COR-L47 (cell line): ENCODE measurements at regions not wholly inside any gene's neighbourhood (a gene's known extent, or its start where the extent isn't known, plus 50 kb on each side); places are given as distances from the start of the nearest gene placed in this dataset.
"Not testable (repeated sequence)": the region's sequence is repeated elsewhere in the genome, so short reads cannot be mapped to it uniquely, and the experiment has no call there.

Experiments
- DNase-seq: peaks from one replicate; lab custom pipeline; 2025; lab: John Stamatoyannopoulos, UW

DNA sequence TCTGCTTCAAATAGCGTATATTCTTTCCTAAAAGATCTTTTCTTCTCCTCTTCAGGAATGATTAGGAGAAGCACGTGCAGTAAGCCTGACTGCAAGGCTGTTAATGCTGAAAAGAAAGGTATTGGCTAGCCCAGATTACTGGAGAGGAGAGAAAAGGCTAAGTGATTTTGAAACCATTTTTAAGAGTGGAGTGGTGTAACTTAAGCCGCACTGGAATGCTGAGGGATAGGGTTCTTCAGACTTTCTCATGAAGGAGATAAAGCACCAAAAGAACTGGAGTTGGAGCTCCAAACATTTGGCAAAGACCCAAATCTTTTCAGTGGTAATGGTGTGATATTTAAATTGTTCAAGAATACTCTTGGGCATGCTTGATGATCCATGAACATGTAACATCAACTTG is 388.3 kb downstream of the COG6 start:
- DNase-seq = no peak

DNA sequence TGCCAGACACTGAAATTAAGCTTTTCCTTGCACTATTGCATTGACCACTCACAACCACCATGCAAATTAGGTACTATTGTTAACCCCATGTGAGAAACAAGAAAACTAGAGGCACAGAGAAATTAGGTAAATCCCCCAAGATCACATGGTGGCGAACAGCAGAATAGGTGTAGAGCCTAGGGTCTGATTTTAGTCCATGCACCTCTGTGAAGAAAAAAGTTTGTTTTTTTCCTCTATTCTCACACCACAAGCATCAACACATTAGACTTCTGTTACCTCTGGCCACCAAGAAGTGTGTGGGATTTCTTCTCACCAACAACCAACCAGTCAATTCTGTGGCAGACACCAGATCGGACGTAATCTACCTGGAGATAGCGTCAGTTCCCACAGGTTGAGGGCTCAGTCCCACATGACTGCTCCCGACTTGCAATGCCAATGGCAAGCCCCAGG is 391.9 kb downstream of the COG6 start:
- DNase-seq = no peak

DNA sequence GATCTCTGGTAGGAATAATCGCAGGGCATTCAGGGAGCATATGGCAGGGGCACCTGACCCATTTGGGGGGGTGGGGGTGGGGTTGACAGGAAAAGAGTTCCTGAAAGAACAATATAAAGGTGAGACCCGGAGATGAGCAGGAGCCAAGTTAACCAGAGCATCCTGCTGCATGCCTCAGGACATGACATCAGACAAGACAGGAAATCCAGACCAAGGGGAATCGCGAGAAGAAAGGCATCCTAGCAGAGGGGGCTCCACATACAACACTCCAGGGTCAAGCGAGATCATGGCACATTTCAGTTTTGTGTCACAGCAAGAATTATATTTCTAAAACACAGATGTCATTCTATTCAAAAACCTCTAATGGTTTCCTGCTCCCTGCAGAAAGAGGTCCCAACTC is 393.1 kb downstream of the COG6 start:
- no peak for DNase-seq

DNA sequence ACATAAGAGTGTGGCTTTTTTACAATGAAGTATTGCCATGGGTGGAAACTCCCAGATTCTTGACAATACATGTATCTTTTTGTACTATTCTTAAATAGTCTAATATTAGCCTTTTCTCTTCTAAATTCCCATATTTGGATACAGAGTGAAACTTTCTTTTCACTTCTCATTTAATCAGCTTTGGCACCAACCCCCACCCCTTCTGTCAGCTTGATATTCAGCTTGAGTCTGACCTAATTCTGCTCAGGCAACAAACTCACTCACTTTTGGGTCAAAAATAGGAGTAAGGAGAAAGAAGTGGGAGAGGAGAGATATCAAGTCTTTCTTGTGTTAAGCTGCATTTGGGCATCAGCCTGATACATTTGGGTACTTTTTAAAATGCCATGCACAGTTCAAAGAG is 397.5 kb downstream of the COG6 start:
- DNase-seq = no peak

DNA sequence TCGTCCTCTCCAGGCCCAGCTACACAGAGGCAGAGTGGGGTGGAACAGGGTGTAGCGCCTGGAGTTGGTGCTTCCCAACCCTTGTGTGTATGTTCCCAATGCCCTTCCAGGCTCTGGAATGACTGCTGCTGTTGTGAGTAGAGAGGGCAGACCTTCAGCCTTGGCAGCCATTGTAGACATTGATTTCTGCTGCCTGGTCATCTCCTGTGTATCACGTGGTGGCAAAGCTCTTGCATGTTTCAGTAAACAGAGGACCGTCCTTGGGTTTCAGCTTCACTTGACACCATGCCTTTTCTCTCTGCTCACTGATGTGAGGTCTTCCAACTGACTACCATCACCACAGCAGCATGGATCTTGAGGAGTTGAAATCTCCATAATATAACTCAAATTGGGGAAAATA is 397.9 kb downstream of the COG6 start:
- no peak for DNase-seq

DNA sequence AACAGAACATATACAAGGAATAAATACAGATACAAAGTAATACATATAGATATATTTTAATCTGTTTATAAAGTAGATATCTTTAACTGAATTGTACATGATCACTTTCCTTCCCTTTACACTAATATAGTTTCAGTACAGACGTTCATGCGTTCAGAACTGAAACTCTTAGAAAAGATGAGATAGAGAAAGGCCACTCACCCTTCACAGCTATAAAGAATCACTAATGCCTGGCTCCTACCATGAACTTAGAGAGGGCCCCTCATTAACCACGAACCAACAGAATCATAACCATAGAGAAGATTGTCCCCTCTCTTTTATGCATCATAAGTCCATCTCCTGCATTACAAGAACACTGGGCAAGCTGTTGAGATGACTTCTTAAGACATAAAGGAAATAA is 399.0 kb downstream of the COG6 start:
- not testable (repeated sequence) for DNase-seq

GRCh38 chr13:40056898-40057619 is 401.6 kb downstream of the COG6 start:
- DNase-seq = no peak

GRCh38 chr13:40058757-40059236 is 403.3 kb downstream of the COG6 start:
- DNase-seq = no peak

DNA sequence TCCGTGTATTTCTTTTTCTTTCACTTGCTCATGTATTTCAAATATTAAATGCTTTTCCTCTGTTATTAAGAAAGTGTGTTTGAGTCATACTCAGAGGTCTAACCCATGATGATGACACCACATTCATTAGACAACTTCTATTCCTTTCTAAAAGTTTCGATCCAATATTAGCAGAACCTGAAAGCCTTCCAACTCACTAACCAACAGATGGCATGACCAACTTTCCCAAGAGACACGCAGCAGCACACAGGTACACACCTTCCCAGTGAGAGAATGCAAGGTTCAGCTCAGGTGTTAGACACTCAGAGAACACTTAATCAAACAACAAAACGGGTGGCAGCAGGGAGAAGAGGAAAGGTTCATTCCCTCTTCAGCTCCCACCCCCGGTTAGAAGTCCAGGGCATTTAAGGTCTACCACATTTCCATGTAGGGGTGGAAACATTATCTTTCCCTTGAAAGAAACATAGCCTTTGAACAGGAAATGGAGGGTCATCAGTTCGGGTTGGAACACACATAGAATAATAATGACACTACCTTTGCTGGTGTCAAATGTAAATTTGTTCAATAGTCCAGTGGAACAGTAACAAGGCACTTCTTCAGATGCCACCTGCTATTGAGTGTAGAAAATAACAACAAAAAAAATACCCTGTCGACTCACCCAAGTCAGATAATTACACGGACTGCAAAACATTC is 404.2 kb downstream of the COG6 start:
- no peak for DNase-seq

- DNase-seq = no peak
Measured at GRCh38 chr13:40060296-40061007, 405.0 kb downstream of the COG6 start.

GRCh38 chr13:40061466-40062450 is 406.3 kb downstream of the COG6 start:
- no peak for DNase-seq

- no peak for DNase-seq
Measured at GRCh38 chr13:40063278-40063698, 407.8 kb downstream of the COG6 start.

DNA sequence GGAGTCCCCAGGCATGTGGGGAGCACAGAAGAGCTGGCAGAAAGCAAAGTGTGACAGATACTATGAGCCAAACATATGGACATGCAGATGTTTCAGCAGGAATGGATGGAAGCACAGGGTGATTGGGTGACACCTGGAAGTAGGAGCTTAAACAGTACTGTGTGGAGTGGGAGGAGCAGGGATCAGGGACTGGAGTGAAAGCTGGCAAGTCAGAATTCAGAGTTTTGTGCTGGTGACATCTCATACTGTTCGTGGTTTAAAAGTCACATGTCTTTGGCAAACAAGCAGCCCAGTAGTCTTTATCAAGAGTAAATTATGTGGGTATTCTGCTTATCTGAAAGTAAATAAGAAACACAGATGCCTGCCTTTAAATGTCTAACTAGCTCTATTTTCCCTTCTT is 408.2 kb downstream of the COG6 start:
- no peak for DNase-seq

- no peak for DNase-seq
Measured at GRCh38 chr13:40064154-40065097, 409.0 kb downstream of the COG6 start.

DNA sequence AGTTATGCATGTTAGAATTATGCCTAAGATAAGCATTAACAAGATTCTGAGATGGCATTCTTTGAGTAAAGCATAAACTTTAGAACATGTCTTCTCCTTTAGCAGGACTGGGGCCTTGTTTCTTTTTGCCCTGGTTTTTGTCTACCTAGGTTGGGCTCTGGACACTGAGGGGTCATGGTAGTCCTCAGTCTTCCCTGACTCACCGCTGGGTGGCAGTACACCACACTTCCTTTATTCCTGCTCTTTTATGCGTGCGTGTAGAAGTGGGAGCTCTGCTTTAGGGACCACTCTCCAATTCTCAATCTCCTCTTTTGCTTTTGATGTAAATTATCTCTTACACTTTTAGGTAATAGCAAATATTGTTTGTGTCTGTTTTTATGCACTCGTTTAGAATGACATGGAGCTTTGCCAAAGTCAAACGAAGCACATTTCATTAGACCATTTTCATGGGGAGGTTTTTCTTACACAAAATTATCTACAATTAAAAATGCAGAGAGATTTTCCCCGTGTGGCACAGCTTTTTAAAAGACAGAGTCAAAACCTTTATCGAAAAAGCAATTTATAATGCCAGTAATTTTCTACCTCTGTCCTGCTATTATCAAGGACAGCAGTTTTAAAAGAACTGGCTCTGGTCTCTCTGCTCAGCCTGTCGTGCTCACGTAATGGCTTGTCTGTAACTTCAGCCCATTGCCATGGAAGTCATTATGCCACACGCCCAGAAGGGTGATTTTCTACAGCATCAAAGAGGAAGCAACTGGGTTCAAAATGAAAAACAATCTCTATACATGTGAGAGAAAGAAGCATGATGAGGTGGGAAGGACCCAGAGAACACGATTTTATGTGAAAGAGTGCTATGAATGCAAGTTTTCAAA is 413.9 kb downstream of the COG6 start:
- DNase-seq = peak; percentile 12

- no peak for DNase-seq
Measured at GRCh38 chr13:40070357-40070756, 414.9 kb downstream of the COG6 start.

DNA sequence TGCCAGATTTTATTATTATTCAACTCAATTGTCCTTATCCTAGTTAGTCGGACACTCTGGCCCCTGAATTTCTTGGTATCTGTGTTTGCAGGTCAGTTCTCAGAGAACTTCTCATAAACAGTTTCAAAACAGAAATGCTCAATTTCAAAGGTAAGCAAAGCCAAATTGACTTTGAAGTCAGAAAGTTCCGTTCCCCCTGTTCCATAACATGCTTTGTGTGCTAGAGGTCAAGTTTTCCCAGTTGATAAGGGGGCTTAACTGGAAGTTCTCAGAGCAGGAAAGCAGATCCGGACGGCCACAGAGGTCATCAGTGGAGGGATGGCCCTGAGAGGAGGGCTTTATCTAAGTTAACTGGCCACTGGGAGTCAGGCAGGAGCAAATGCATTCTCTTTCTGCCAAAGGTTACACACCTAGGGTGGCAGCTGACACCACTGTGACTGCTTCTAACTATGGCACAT is 417.2 kb downstream of the COG6 start:
- DNase-seq = no peak

DNA sequence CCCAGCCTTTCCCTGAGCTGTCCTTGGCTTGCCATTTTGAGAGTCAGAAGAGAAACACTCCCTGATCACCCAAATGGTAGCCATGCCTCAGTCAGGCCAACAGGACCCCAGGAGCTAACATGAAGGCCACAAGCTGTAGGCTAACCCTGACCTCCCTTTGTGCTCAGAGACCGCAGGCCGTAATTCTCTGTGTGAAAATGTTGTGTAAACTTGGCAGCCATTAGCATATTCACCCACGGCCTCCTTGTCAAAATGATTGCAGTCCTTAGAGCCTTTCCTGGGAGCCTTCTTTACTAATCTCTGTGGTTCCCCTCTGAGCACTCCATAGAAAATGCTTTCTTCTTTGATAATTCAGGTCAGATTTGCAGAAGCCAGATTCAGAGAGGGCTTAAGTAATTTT is 418.9 kb downstream of the COG6 start:
- no peak for DNase-seq

GRCh38 chr13:40075281-40075680 is 419.8 kb downstream of the COG6 start:
- no peak for DNase-seq
